MV-4-11 (cell line): ENCODE measurements at regions not wholly inside any gene's neighbourhood (a gene's known extent, or its start where the extent isn't known, plus 50 kb on each side); places are given as distances from the start of the nearest gene placed in this dataset.
"Not testable (repeated sequence)": the region's sequence is repeated elsewhere in the genome, so short reads cannot be mapped to it uniquely, and the experiment has no call there.

ENCODE experiments used
- DNase-seq: peaks from one replicate; lab custom pipeline; 2025; lab: John Stamatoyannopoulos, UW

GRCh38 chr22:23395530-23396361 lies 184.3 kb downstream of the IGLL1 start:
- DNase-seq: no peak

DNA sequence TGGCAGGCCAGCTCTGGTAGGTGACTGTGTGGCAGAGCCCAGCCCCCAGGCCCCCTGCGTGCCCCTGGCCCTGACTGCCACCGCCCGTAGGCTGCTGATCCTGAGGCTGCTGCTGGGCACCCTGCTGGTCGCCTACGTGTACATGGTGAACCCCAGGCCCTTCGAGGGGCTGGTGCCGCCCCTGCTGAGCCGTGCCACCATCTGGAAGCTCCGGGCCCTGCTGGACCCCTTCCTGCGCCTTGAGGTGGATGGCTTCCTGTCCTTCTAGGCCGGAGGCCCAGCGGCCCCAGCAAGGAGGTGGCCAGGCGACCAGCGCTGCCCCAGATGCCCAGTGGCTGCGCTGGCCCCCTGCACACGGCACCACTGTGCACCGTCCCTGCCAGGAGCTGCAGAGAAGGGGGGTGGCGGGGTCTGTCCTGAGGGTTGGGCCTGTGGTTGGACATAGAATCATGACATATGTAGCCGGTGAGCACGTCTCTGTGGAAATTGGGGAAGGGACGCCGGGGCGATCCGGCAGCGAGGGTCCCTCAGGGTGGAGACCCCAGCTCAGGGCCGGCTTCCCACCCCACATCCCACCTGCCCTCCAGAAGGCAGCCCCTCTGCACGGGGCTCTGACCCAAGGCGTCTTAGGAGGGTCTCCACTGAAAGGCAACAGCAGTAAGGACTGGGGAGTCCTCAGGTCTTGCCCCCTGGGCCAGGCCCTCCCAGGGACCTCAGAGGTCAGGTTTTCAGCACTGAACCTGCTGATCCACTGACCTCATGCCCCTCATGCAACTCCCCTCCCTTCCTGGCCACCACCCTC lies 185.4 kb downstream of the IGLL1 start:
- DNase-seq: no peak

GRCh38 chr22:23393721-23394320 lies 186.3 kb downstream of the IGLL1 start:
- no peak for DNase-seq

GRCh38 chr22:23393199-23393598 lies 186.9 kb downstream of the IGLL1 start:
- DNase-seq: not testable (repeated sequence)

- DNase-seq: no peak
Measured at GRCh38 chr22:23392420-23393121, 187.5 kb downstream of the IGLL1 start.

DNA sequence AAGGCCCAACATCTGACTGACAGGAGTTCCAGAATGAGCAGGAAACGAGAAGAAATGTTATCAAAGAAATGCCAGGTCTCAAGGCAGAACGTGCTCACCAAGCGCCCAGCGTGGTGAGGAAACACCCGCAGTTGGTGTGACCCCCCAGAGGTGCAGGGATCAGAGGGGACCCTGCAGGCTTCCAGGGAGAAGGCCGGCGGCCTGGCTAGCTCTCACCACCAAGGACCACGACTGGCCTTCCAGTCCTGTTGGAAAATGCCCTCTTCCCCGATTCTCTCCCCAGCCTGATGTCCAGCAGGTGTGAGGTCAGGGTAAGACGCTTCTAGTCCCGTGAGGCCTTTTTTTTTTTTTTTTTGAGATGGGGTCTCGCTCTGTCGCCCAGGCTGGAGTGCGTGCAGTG lies 189.1 kb downstream of the IGLL1 start:
- DNase-seq: no peak

GRCh38 chr22:23389271-23390071 lies 190.6 kb downstream of the IGLL1 start:
- DNase-seq: no peak

DNA sequence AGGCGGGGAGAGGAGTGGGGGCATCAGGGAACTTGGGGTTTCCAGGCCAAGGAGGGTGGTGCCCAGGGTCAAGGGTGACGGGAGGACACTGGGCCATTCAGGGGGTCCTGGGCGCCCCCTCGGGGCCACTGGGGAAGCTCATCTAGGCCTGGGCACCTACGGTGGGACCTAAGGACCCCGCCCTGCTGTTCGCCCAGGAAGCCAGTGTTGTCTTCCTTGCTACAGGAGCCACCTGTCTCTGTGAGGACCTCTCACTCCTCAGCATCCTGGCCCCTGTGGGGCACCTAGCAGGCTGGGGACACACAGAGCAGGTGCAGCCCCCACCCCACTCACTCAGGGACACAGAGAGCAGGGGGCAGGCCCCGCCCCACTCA lies 191.6 kb downstream of the IGLL1 start:
- DNase-seq: no peak

- no peak for DNase-seq
Measured at GRCh38 chr22:23387827-23388516, 192.1 kb downstream of the IGLL1 start.

DNA sequence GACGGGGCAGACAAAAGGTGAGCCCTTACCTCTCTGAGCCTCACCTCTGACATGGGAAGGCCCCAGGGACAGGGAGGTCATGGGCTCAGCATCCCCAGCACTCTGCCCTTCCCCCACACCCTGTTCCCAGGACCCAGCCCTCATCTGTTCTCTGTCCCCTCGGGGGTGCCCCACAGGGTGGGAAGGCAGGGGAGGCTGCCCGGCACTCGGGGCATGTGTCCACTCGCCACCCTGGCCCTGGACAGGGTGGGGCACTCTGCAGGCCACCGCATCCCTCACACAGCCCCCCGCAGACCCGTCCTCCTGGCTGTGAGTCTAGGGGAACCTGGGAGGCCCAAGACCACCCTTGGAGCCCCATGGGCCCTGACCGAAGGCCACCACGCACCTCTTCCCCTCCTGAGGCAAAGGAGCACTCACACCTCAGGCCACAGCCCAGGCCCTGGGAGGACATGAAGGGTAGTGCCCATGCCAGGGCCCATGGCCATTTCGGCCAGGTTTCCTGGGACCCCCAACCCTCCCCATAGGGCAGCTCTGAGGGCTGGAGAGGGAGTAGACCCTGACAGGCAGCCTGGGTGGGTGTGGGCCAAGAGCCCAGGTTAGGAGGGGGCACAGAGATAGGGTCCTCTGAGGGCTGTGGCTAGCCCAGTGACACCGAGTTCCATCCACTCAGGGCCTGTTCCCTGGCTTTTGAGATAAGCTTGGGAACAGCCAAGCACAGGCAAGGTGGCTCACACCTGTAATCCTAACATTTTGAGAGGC lies 193.1 kb downstream of the IGLL1 start:
- DNase-seq: no peak

GRCh38 chr22:23385678-23386631 lies 194.1 kb downstream of the IGLL1 start:
- DNase-seq: peak; percentile 42

DNA sequence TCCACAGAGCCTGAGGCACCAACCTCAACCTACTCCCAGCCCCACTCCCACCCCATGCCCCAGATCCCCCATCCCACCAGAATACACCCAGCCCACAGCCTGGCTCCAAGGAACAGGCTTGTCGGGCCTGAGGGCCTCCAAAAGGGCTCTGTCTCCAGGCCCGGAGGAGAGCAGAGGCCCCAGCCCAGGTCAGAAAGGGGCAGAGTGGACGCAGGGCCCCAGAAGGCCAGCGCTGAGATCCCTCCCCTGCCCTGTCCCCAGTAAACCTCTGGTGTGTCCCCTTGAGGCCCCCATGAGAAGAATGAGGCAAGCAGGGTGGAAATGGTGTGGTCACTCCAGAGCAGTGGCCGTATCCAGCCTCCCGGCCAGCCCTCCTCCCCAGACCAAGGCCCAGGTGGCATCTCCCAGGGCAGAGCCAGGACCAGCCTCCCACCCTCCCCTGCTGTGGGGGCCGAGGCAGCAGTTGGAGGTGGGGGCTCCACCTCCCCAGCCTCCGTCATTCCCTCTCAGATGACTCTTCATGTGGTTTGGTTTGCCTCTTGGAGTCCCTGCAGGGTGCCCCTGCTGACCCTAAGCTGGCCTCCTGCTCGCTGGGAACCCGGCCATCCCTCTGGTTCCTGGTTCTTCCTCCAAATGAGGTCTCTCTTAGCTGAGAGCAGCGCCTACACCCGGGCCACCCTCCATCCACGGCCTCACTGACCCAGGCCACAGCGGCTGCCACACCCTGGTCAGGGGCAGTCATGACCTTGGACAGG lies 195.0 kb downstream of the IGLL1 start:
- no peak for DNase-seq

DNA sequence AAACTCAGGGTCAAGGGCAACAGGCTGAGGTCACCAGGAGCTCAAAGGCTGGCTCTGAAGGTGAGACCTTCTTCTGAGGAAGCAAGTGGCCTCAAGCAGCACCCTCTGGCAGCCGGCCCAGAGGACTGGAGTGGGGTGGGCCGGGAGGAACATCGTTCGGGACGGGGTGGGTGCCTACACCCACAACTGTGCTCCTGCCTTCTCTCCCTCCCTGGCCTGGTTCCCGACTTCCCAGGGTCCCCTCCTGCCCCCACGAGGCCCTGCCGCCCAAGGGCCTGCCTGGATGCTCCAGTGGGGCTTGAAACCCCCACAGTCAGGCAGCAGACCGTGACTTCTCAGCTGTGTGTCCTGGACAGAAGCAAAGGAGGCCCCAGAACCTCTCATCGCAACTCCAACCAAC lies 195.7 kb downstream of the IGLL1 start:
- DNase-seq: no peak

DNA sequence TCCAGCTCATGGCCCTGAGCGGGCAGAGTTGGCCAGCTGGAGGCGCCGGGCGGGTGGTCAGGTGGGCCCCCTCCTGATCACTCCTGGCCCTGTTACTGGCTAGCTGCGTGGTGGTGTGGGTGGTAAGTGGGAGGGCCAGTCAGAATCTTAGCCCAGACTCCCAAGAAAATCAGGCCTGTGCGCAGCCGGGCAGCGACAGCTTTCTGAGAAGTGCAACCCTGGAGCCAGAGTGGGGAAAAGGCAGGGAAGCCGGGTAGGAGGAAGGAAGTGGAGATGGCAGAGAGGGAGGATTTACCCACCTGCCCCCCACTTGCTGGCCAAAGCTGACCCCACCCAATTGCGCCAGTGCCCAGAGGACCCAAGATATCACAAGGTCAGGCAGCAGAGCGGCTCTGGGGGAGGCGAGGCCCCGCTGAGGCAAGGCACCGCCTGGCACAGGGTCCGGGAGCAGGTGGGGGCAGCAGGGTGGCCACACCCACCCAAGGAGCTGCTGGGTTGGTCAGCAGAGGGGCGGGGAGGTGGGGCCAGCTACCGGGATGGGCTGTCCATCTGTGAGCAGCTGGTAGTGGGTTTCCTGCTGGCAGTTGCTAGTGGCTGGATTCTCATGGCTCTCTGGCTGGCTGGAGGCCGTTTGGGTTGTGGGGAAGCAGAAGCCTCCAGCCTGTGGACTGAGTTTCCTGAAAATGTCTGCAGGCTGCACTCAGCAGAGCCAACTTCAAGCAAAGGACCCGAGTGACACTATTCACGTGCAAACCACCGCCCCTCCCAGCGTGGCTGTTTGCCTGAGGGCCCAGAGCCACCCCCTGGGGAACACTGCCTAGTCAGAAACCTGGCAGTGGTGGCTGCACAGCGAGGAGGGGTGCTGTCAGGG lies 196.4 kb downstream of the IGLL1 start:
- DNase-seq: peak; percentile 18

- DNase-seq: no peak
Measured at GRCh38 chr22:23382428-23383218, 197.5 kb downstream of the IGLL1 start.
